ENCODE measurements at regions not wholly inside any gene's neighbourhood (a gene's known extent, or its start where the extent isn't known, plus 50 kb on each side); places are given as distances from the start of the nearest gene placed in this dataset.

- H3K9me3 ChIP-seq (ENCODE audit: control insufficient read depth, insufficient read depth, low read length), result no peaks in the 10 kb centered on the region
- H4K20me1 ChIP-seq (ENCODE audit: control insufficient read depth, insufficient read depth, low read depth, low read length), result no peaks in the 10 kb centered on the region
- no peaks in the 10 kb centered on the region for H3K79me2 ChIP-seq (ENCODE audit: control insufficient read depth, low read length)
- no peak overlapping the region for H3K4me2 ChIP-seq (ENCODE audit: low read length)
- no peaks in the 10 kb centered on the region for H3K9me2 ChIP-seq (replicated peaks; ENCODE audit: control insufficient read depth, low read length)
- H3K27me3 ChIP-seq (ENCODE audit: control insufficient read depth, low read length), result no peaks in the 10 kb centered on the region
- H3F3A ChIP-seq (ENCODE audit: control insufficient read depth, insufficient read depth), result no peaks in the 10 kb centered on the region
- TF ChIP-seq CTCF (IDR thresholded peaks at IDR 0.05; ENCODE audit: low read depth, low read length, poor library complexity, severe bottlenecking) (no peak), EZH2phosphoT487 (IDR thresholded peaks at IDR 0.05; ENCODE audit: borderline replicate concordance, low read length) (no peak)
- H3K27ac ChIP-seq (ENCODE audit: low read depth, low read length), result no peak overlapping the region
- H3K36me3 ChIP-seq (ENCODE audit: control insufficient read depth, low read length), result no peaks in the 10 kb centered on the region
- H3K4me3 ChIP-seq (ENCODE audit: low read length), result no peak overlapping the region
- H3K4me1 ChIP-seq (ENCODE audit: control insufficient read depth, low read length), result no peaks in the 10 kb centered on the region
These were observed 54.0 kb upstream of the STMND1 start for GRCh38 chr6:17047889-17048288.

- Histone ChIP-seq H3K4me1 (ENCODE audit: control insufficient read depth, low read length) (no peaks in the 10 kb centered on the region), H3K4me3 (ENCODE audit: low read length) (no peak overlapping the region), H4K20me1 (ENCODE audit: control insufficient read depth, insufficient read depth, low read depth, low read length) (no peaks in the 10 kb centered on the region), H3K4me2 (ENCODE audit: low read length) (no peak overlapping the region), H3F3A (ENCODE audit: control insufficient read depth, insufficient read depth) (no peaks in the 10 kb centered on the region), H3K9me3 (ENCODE audit: control insufficient read depth, insufficient read depth, low read length) (no peaks in the 10 kb centered on the region), H3K27ac (ENCODE audit: low read depth, low read length) (no peak overlapping the region), H3K27me3 (ENCODE audit: control insufficient read depth, low read length) (no peaks in the 10 kb centered on the region), H3K36me3 (ENCODE audit: control insufficient read depth, low read length) (no peaks in the 10 kb centered on the region), H3K9me2 (replicated peaks; ENCODE audit: control insufficient read depth, low read length) (no peaks in the 10 kb centered on the region), H3K79me2 (ENCODE audit: control insufficient read depth, low read length) (no peaks in the 10 kb centered on the region)
- TF ChIP-seq EZH2phosphoT487 (IDR thresholded peaks at IDR 0.05; ENCODE audit: borderline replicate concordance, low read length) (no peak), CTCF (IDR thresholded peaks at IDR 0.05; ENCODE audit: low read depth, low read length, poor library complexity, severe bottlenecking) (no peak)
These were observed 56.1 kb upstream of the STMND1 start for GRCh38 chr6:17045581-17046322.

GRCh38 chr6:17043148-17043522 is 58.7 kb upstream of the STMND1 start:
- no peak overlapping the region for H3K4me3 ChIP-seq (ENCODE audit: low read length)
- H4K20me1 ChIP-seq (ENCODE audit: control insufficient read depth, insufficient read depth, low read depth, low read length), result no peaks in the 10 kb centered on the region
- no peaks in the 10 kb centered on the region for H3K27me3 ChIP-seq (ENCODE audit: control insufficient read depth, low read length)
- H3K36me3 ChIP-seq (ENCODE audit: control insufficient read depth, low read length), result no peaks in the 10 kb centered on the region
- H3K4me2 ChIP-seq (ENCODE audit: low read length), result no peak overlapping the region
- no peaks in the 10 kb centered on the region for H3K9me2 ChIP-seq (replicated peaks; ENCODE audit: control insufficient read depth, low read length)
- no peaks in the 10 kb centered on the region for H3K9me3 ChIP-seq (ENCODE audit: control insufficient read depth, insufficient read depth, low read length)
- TF ChIP-seq CTCF (IDR thresholded peaks at IDR 0.05; ENCODE audit: low read depth, low read length, poor library complexity, severe bottlenecking) (no peak), EZH2phosphoT487 (IDR thresholded peaks at IDR 0.05; ENCODE audit: borderline replicate concordance, low read length) (no peak)
- no peaks in the 10 kb centered on the region for H3K4me1 ChIP-seq (ENCODE audit: control insufficient read depth, low read length)
- no peaks in the 10 kb centered on the region for H3K79me2 ChIP-seq (ENCODE audit: control insufficient read depth, low read length)
- no peaks in the 10 kb centered on the region for H3F3A ChIP-seq (ENCODE audit: control insufficient read depth, insufficient read depth)
- no peak overlapping the region for H3K27ac ChIP-seq (ENCODE audit: low read depth, low read length)
